DMS53 (cell line): ENCODE measurements at regions not wholly inside any gene's neighbourhood (a gene's known extent, or its start where the extent isn't known, plus 50 kb on each side); places are given as distances from the start of the nearest gene placed in this dataset.
A peak's percentile ranks its signal among the peaks of the same experiment; 100 is the strongest.
"Not testable (repeated sequence)": the region's sequence is repeated elsewhere in the genome, so short reads cannot be mapped to it uniquely, and the experiment has no call there.

Source experiments
- DNase-seq: peaks from one replicate; lab custom pipeline; 2025; lab: John Stamatoyannopoulos, UW

DNA sequence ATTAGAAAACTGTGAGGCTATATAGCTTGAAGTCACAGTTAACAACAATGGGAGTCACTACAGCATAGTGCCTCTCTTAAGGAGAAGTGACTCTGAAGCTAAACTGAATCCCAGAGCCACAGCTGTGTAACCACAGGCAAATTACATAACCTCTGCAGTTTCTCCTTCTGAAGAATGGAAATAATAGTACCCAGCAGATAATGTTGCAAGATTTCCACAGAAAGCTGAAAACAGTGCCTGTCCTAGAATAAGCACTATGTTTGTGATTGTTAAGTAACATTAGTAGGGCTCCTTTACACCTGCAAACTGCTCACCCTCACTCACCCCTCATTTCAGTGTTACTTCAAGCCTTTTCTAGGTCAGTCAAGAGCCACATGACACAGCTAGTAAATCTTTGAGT lies 886.7 kb downstream of the PLA2G4A start:
- DNase-seq, result no peak

DNA sequence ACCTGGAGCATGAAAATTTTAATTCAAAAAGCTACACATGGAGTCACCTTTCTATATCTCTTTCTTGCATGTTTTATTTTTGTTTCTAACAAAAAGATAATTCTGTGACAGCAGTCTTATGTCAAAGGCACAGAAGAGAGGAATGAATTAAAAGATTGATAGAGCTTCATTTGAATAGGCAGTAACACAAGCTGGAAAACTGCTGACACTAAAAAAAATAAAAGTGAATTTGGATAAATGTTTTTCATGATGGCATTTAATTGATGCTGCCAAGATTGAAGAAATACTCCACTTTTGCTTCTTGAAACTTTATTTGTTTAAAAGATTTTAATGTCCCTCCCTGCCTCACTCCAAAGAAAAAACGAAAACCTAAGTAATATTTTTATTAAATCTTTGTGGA lies 887.4 kb downstream of the PLA2G4A start:
- no peak for DNase-seq

- no peak for DNase-seq
Observed at GRCh38 chr1:187718527-187718926, 889.8 kb downstream of the PLA2G4A start.

DNA sequence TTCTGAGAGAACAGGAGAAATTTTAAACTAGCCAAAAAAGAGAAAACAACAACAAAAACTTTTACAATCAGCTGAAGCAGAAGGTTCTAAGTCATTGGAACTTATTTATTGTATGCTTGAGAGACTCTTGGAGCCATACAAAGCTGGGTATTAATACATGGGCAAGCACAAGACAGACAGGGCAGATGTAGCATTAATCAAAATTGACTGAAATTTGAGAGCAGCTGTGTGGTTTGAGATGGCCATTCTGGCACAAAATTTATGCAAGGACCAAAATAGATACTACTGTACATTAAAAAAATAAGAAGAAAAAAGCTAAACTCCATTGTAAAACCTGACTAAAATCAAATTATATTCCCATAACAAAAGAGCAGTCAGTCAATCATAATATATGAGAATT lies 892.5 kb downstream of the PLA2G4A start:
- DNase-seq, result no peak

DNA sequence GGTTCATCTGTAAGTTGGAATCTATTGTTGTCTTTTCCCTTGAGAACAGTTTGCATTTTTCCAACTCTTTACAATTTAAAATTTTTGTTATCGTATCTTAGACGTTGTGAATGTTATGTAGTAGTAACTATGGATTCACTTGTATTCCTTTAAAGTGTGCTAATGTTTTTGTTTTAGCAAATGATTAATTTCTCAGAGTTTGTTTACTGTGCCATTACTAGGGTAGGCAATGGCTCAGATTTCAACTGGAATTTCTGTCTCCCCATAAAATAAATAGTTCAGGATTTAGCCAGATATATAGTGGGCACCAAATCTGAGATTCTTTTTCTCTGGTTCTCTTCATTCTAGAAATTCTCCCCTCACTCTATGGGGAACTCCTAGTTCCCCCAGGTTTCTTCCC lies 896.5 kb downstream of the PLA2G4A start:
- peak; percentile 38 for DNase-seq

- no peak for DNase-seq
Observed at GRCh38 chr1:187733232-187733631, 904.5 kb downstream of the PLA2G4A start.

DNA sequence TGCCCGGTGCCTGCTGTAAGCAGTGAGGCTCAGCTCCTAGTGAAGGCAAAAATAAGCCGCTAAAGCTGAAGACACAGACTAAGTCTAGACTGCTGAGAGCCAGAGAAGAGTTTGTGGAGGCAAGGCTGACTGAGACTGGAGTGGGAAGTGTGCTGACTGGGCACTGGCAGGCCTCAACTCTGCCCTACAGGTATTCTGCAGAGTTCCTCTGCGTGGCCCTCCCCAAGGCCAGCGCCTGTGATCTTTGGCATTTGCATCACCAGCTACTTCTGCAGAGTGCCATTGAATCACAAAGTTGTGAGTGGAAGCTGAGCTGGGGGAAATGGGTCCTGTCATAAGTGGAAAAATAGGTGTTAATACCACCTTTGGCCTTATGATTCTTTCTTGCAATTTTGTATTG lies 905.7 kb downstream of the PLA2G4A start:
- no peak for DNase-seq

GRCh38 chr1:187744665-187745064 lies 915.9 kb downstream of the PLA2G4A start:
- peak; percentile 9 for DNase-seq

GRCh38 chr1:187755536-187755935 lies 926.8 kb downstream of the PLA2G4A start:
- DNase-seq, result no peak

DNA sequence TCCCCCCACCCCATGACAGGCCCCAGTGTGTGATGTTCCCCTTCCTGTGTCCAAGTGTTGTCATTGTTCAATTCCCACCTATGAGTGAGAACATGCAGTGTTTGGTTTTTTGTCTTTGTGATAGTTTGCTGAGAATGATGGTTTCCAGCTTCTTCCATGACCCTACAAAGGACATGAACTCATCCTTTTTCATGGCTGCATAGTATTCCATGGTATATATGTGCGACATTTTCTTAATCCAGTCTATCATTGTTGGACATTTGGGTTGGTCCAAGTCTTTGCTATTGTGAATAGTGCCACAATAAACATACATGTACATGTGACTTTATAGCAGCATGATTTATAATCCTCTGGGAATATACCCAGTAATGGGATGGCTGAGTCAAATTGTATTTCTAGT lies 927.9 kb downstream of the PLA2G4A start:
- not testable (repeated sequence) for DNase-seq

- no peak for DNase-seq
Observed at GRCh38 chr1:187759825-187760333, 931.1 kb downstream of the PLA2G4A start.

GRCh38 chr1:187762118-187762517 lies 933.4 kb downstream of the PLA2G4A start:
- DNase-seq, result no peak

DNA sequence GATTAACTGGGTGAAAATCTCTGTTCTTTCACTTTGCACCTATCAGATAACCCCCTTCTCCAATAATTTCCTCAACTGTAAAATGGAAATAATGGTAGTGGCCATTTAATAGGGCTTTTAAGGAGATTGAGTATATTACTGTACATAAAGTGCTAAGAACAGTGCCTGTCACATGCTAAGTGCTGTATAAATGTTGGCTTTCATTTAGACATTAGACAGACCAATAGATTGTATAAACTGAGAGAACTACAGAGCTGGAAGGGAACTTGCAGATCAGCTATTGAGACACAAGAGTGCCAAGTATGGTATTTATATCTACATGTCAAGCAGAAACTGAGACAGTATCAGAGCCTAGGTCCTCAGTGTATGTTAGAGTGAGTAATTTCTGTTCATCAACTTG lies 934.7 kb downstream of the PLA2G4A start:
- DNase-seq, result no peak

DNA sequence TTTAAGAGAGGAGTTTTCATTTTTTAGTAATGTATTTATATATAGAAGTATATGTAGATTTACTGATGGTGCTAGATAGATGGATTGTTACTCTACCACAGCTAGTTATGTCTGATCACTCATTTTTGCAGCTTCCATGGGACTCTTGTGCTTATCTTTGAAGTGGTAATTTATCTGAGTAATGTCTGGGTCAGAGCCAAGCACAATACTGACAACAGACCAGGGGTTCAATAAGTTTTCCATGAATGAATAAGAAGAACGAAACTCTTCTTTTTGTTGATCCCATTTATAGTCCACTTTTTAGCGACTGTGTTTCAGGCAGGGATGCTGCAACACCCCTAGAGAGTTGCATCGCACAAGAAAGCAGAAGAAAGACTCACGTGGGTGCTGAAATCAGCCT lies 935.2 kb downstream of the PLA2G4A start:
- no peak for DNase-seq

DNA sequence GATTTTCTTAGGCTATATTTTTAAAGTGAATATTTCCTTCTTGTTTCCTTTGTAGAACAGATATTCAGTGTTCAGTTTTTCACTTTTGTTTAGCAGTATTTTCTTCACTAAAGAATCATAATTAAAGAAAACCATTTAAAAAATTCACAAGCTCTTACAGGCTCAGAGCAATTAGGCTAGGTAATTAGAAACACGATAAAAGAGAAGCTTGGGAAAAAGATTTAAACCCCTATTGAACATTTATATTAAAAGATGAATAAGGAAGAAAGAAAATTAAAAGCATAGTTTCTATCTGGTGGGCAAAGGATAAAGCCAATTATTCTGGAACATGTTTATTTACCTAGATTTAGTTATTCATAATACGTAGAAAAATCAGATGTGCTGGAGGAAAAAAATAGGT lies 942.6 kb downstream of the PLA2G4A start:
- DNase-seq, result no peak

DNA sequence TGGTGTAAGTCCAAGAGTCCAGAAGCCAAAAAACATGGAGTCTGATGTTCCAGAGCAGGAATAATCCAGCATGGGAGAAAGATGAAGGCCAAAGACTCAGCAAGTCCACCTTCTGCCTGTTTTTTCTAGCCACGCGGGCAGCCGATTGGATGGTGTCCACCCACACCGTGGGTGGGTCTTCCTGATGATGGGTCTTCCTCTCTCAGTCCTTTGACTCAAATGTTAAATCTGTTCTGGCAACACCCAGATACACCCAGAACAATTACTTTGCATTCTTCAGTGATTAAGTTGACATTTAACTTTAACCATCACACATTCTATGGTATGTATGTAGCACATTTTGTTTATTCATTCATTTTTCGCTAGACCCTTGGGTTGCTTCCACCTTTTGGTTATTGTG lies 944.4 kb downstream of the PLA2G4A start:
- DNase-seq, result no peak

DNA sequence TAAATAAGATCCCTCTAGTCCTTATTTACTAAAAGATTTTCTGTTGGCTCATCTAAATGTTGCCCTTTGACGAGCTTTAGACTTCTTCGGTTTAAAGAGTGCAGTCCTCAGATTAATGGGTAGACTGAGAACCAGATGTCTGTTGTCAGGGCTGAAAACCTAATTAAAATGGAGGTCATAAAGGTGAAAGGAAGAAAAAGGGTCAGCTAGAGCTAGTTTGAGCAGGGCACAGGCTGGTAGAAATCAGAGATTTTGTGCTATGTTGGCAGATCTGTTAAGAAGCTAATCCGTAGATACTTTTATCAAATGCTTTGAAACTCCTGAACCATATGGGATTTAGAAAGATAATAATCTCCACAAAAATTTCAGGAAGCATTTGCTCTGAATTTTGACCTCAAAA lies 959.0 kb downstream of the PLA2G4A start:
- DNase-seq, result no peak

GRCh38 chr1:187788718-187789117 lies 960.0 kb downstream of the PLA2G4A start:
- no peak for DNase-seq

DNA sequence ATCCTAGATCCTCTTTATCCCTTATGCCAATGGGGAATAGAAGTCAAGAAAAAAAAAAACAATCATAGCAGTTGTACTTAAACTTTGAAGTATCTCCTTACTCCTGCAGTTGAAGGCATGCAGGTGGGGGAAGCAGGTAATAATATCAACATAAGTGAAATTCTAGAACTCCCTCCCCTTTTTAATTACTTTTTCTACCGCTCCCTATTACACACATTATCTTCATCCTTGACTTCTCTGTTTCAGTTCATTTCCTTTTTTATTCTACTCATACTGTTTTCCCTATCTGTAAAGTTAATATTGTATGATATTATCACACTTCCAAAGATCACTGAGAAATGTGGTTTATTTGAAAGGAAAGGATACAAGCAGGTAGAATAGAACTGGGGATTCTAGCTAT lies 962.0 kb downstream of the PLA2G4A start:
- no peak for DNase-seq

- DNase-seq, result no peak
Observed at GRCh38 chr1:187794561-187794960, 965.8 kb downstream of the PLA2G4A start.

DNA sequence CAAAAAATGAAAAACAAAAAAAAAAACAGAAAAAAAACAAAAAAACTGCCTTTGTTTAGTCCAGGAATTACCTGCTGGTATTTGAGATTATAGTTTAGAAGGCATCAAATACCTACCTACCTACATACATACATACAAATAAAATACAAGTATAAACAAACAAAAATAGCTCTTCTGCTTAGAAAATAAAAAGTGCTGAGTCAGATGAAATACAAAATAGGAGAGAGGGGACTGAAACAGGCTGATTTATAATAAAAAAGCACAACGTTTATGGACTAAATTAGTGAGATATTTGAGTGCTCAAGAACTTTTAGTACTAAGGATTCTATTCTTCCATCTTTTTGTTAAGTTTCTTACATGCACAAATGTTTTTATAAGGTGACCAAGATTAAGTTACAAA lies 980.8 kb downstream of the PLA2G4A start:
- no peak for DNase-seq

GRCh38 chr1:187816646-187817045 lies 987.9 kb downstream of the PLA2G4A start:
- no peak for DNase-seq

GRCh38 chr1:187817782-187818181 lies 989.0 kb downstream of the PLA2G4A start:
- DNase-seq, result peak; percentile 43

- DNase-seq, result no peak
Observed at GRCh38 chr1:187819086-187819485, 990.3 kb downstream of the PLA2G4A start.

DNA sequence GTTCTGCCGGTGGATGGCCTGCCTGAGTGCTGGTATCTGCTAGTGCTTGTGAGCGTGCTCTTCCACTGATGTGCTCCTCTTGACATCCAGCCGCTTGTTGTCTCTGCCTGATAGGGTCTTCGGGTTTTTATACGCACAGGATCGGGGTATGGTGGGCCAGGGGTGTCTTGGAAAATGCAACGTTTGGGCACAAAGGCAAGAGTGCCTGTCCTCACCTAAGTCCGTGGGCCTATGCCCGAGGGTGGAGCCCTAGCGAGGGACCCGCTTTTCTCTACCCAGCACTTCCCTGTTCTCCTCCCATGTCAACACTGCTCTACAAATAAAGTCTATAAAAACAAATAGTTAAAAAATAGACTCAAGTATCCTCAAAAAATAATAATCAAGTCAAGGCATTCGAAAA lies 1007.8 kb downstream of the PLA2G4A start:
- no peak for DNase-seq
